ENCODE measurements at regions not wholly inside any gene's neighbourhood (a gene's known extent, or its start where the extent isn't known, plus 50 kb on each side); places are given as distances from the start of the nearest gene placed in this dataset.

GRCh38 chr4:81574991-81575390 lies 103.3 kb upstream of the RASGEF1B start:
- Histone ChIP-seq H4K20me1 (replicated peaks in 1 of 2; ENCODE audit: control insufficient read depth in 1 of 2, insufficient read depth in 2 of 2, low read length in 2 of 2) (no peaks in the 10 kb centered on the region), H2AK5ac (ENCODE audit: low read depth, low read length) (no peak overlapping the region), H2BK12ac (ENCODE audit: low read depth, low read length) (no peak overlapping the region), H3K79me2 (ENCODE audit: control insufficient read depth in 1 of 2, insufficient read depth in 2 of 2, low read length in 2 of 2) (no peaks in the 10 kb centered on the region), H3K56ac (replicated peaks; ENCODE audit: insufficient read length, low read depth, low read length) (no peak overlapping the region), H4K5ac (ENCODE audit: insufficient read length, low read depth, low read length) (no peak overlapping the region), H3K36me3 (ENCODE audit: control insufficient read depth in 2 of 4, insufficient read depth in 4 of 4, low read length in 3 of 4) (no peaks in the 10 kb centered on the region), H3K79me1 (ENCODE audit: low read depth, low read length) (no peaks in the 10 kb centered on the region), H2BK120ac (replicated peaks; ENCODE audit: low read depth, low read length) (no peak overlapping the region), H3K27me3 (replicated peaks in 1 of 4; ENCODE audit: control insufficient read depth in 3 of 4, extremely low read depth in 1 of 4, insufficient read depth in 3 of 4, low read length in 3 of 4) (no peaks in the 10 kb centered on the region), H3K4me3 (ENCODE audit: extremely low read depth in 1 of 4, insufficient read depth in 2 of 4, low read depth in 3 of 4, low read length in 4 of 4) (no peak overlapping the region), H4K91ac (replicated peaks; ENCODE audit: insufficient read length, low read length) (no peak overlapping the region), H3K14ac (ENCODE audit: insufficient read length) (no peak overlapping the region), H3K27ac (ENCODE audit: low read depth, low read length) (no peak overlapping the region), H3K4me2 (ENCODE audit: insufficient read depth in 1 of 2, low read depth in 2 of 2, low read length in 2 of 2) (no peak overlapping the region), H2AFZ (ENCODE audit: low read length) (no peak overlapping the region), H3K18ac (ENCODE audit: extremely low read depth, low read length) (no peak overlapping the region), H2BK20ac (ENCODE audit: low read length) (no peak overlapping the region), H3K23me2 (ENCODE audit: low read depth, low read length) (no peaks in the 10 kb centered on the region), H3K23ac (ENCODE audit: insufficient read length) (no peak overlapping the region), H2BK5ac (ENCODE audit: low read depth, low read length) (no peak overlapping the region), H4K8ac (ENCODE audit: extremely low read depth, insufficient read depth, low read length) (no peak overlapping the region), H3K4me1 (replicated peaks in 1 of 4; ENCODE audit: control insufficient read depth in 3 of 4, insufficient read depth in 4 of 4, low read length in 3 of 4) (peaks cover 0 to 7% (median 1%) of the 10 kb centered on the region in 4 experiments; a peak in 2 of 7 replicates), H3K4ac (replicated peaks; ENCODE audit: insufficient read length, low read depth, low read length) (no peak overlapping the region), H2BK15ac (ENCODE audit: low read length) (no peak overlapping the region), H3K9ac (replicated peaks in 1 of 4; ENCODE audit: extremely low read depth in 1 of 4, low read depth in 3 of 4, low read length in 3 of 4) (no peak overlapping the region), H3K9me3 (ENCODE audit: insufficient read depth in 2 of 2, low read depth in 1 of 2, low read length in 1 of 2) (peaks cover 0 to under 1% of the 10 kb centered on the region in 2 experiments; a peak in 2 of 4 replicates)
- POLR2A ChIA-PET (ENCODE audit: partially characterized antibody), result no interaction called here
- FAIRE-seq, result no peak
- DNase-seq (ENCODE audit: low read depth in 1 of 2, low spot score in 2 of 2), result no peak
- CTCF ChIA-PET (ENCODE audit: partially characterized antibody), result interaction anchor here (0.9 to 1.5 kb wide), 5 partner anchors 11 to 345 kb away, joined by 3 read pairs; no protein-coding TSS in a partner anchor
- WGBS, 2 experiments (ENCODE audit: extremely low coverage in 1 of 2, insufficient coverage in 1 of 2, insufficient read length in 1 of 2, insufficient replicate concordance in 2 of 2, low coverage in 1 of 2, low lambda C conversion rate in 2 of 2, missing lambda C conversion rate in 1 of 2), result 74% methylated on average over 3 of the region's 3 CpGs; no CpG with 5 or more reads in 1 of the 2 experiments
- TF ChIP-seq SUZ12 (IDR thresholded peaks at IDR 0.05; ENCODE audit: low read length), result no peak
- TF ChIP-seq MAX (IDR thresholded peaks at IDR 0.05), result no peak
- no peak for TF ChIP-seq ZNF274 (IDR thresholded peaks at IDR 0.05; ENCODE audit: borderline replicate concordance, extremely low read depth, low read length)
- TF ChIP-seq ASH2L (IDR thresholded peaks at IDR 0.05; ENCODE audit: low read length), result no peak
- TF ChIP-seq SIRT6 (IDR thresholded peaks at IDR 0.05; ENCODE audit: low read length), result no peak
- no peak for TF ChIP-seq SP4 (IDR thresholded peaks at IDR 0.05; ENCODE audit: low read length)
- TF ChIP-seq RXRA (IDR thresholded peaks at IDR 0.05; ENCODE audit: insufficient read depth, low read depth, low read length), result no peak
- no peak for TF ChIP-seq EGR1 (IDR thresholded peaks at IDR 0.05; ENCODE audit: borderline replicate concordance, low read depth, low read length)
- TF ChIP-seq CBX5 (IDR thresholded peaks at IDR 0.05; ENCODE audit: low read depth, low read length), result no peak
- TF ChIP-seq SRF (IDR thresholded peaks at IDR 0.05; ENCODE audit: low read depth, low read length), result no peak
- no peak for TF ChIP-seq CREB1 (IDR thresholded peaks at IDR 0.05)
- TF ChIP-seq FOSL1 (IDR thresholded peaks at IDR 0.05; ENCODE audit: insufficient read depth, low read depth, low read length), result no peak
- TF ChIP-seq BRCA1 (IDR thresholded peaks at IDR 0.05; ENCODE audit: low read depth, low read length), result no peak

All from H1 (cell line).